NOMO-1 treated with dmso at 0.1 percent for 144 hours (cell line): ENCODE measurements at regions not wholly inside any gene's neighbourhood (a gene's known extent, or its start where the extent isn't known, plus 50 kb on each side); places are given as distances from the start of the nearest gene placed in this dataset.
"Not testable (repeated sequence)": the region's sequence is repeated elsewhere in the genome, so short reads cannot be mapped to it uniquely, and the experiment has no call there.

Experiments
- DNase-seq: peaks from one replicate; lab custom pipeline; 2025; ENCODE audit not compliant: unreplicated experiment; lab: John Stamatoyannopoulos, UW

DNA sequence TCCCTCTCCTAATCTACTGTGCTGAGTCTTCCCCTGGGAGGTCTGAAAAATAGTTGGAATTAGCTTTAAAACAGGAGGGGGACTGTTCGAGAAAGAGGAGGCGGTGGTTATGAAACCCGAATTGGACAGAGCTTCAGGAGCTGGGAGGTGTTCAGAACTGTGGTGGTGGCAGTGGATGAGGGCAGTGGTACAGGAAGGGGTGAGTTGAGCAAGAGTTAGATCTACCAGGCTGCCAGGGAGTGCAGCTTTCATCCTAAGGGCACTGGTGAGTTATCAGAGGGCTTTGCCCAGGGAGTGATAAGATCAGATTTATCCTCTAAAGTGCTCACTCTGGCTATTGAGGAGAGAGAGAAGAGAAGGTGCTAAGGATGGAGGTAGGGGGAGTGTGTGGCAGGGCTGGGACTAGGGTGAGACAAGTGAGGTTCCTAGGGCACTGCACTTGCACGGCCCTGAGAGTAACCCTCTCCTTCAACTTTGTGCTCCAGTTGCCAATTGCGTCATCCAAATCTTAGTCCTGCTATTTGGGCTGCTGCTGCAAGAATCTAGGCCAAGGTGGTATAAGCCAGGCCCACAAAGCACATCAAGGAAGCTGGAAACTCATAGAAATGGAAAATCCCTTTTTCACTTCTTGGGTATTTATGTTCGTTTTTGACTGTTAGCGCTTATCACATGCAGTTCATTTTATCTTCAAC, 540.3 kb downstream of the XYLT1 start:
- DNase-seq: no peak

DNA sequence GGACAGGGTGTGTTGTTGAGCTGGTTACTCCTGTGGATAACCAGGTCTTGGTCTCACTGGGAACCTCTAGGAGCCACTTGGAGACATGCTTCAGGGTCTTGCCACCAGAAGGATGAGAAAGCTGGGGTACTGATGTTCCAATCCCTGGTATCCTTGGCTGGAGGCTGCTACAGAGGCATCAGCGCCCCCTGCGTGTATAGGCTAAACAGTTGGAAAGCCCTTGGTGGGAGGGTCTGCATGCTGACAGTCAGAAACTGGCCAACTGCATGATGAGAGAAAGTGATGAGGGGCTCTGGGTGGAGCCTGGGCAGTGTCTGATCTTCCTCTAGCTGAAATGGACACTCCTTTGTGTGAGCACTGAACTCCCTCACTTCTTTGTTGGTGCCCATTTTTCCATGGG, 536.9 kb downstream of the XYLT1 start:
- no peak for DNase-seq

DNA sequence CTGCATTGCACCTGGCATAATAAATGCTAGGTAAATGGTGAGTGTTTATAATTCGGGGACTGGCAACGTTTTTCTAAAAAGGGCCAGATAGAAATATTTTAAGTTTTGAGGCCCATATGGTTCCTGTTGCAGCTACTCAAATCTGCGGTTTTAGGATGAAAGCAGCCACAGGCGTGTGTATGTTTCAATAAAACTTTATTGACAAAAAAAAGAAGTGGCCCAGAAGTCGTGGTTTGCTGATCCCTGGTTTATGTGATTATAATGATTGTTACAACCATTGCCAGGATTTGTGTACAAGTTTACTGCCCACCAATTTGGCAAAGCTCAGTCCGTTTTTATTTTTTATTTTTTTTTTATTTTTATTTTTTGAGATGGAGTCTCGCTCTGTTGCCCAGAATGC, 536.1 kb downstream of the XYLT1 start:
- DNase-seq: no peak

DNA sequence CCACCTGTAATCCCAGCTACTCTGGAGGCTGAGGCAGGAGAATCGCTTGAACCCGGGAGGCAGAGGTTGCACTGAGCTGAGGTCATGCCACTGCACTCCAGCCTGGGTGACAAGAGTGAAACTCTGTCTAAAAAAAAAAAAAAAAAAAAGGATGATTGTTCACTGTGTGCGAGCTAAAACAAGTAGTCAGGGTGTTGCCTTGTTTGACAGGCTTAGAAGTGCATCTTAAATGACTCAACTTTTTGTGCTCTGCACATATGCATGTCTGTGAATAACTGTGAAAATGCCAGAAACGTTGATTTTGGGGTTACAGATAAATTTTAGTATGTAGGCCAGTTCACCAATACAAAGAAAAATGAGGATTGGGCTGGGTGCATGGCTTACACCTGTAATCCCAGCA, 534.9 kb downstream of the XYLT1 start:
- not testable (repeated sequence) for DNase-seq

DNA sequence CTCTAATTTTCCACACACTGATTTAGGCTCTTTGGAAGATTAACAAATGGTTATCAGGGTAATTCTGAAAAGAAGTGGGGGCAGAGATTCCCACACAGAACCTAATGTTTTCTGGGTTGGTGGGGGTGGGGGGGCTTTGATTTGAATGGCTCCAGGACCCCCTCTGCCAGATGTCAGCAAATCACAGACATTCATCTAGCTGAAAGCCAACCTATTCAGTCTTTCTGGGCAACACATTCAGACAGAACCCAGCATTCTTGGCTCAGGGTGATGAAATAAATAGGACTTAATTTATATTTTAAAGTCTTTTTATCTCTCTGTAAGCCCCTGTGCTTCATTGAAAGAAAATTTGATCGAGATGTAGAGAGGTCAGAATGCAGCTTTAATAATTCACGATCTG, 533.2 kb downstream of the XYLT1 start:
- DNase-seq: no peak

DNA sequence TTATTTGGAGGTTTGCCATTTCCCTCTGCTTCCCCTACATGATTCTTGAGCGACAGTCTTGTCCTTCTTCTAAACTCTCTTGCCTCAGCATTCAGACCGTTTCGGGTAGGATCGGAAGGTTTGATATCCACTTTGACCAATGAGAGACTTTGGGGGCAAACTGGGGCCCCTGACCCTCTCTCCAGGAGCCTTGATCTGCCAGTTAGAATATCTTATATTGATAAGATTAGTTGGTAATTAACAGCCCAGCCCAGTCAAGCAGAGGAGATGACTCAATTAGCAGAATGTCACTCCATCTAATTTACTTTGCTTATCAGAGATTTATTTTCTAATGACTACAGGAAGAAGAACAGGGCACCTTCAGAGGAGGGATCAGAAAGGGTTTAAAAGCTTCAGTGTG, 532.8 kb downstream of the XYLT1 start:
- no peak for DNase-seq

DNA sequence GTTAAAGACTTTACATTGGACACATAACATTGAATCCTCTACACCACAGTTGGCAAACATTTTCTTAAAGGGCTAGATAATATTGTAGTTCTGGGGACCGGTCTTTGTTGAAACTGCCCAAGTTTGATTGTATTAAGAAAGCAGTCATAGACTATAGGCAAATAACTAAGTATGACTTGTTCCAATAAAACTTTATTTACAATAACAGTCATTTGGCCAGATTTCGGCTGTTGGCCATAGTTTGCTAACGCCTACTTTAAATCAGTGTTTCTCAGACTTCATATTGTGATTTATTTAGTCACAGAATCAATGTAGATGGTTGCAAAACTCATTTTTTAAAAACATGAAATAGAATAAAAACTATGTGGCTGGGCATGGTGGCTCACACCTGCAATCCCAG, 531.8 kb downstream of the XYLT1 start:
- DNase-seq: no peak

DNA sequence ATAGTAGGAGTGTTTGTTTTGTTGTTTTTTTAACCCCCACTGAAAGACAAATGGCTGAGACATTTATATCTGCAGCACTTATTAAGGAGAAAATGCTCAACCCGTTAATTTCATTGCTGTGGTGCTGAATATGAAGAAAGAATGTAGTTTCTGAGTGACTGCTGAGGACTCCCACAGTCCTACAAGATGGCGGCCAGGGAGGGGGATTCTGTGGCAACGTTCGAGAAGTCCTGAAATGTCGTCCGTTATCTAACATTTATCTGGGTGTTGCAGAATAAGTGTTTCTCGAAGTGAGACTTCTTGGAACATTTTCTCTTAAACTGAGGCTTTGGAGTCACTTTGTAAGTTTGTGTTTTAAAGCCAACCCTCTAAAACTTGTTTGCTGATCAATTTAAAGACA, 530.4 kb downstream of the XYLT1 start:
- no peak for DNase-seq

DNA sequence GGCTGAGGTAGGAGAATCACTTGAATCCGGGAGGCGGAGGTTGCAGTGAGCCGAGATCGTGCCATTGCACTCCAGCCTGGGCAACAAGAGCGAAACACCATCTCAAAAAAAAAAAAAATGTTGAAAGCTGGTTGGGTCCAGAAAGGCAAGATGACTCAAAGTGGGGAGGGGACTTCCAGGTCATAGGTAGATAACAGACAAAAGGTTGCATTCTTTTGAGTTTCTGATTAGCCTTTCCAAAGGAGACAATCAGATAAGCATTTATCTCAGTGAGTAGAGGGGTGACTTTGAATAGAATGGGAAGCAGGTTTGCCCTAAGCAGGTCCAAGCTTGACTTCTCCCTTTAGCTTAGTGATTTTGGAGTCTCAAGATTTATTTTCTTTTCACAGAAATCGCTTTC, 527.9 kb downstream of the XYLT1 start:
- not testable (repeated sequence) for DNase-seq

DNA sequence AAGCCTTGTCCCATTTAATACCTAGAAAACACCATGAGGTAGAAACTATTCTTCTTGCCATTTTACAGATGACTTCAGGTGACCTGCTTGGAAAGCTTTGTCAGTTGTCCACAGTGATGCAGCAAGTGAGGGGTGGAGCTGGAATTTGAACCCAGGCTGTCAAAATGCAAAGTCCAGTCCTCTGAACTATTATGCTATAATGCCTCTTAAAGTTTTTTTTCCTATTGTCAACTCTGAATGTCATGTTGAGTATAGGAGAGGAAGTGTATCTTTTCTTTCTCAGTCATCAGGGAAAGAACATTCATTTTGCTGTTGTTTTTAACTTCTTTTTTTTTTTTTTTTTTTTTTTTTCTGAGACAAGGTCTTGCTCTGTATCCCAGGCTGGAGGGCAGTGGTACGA, 525.6 kb downstream of the XYLT1 start:
- DNase-seq: no peak

DNA sequence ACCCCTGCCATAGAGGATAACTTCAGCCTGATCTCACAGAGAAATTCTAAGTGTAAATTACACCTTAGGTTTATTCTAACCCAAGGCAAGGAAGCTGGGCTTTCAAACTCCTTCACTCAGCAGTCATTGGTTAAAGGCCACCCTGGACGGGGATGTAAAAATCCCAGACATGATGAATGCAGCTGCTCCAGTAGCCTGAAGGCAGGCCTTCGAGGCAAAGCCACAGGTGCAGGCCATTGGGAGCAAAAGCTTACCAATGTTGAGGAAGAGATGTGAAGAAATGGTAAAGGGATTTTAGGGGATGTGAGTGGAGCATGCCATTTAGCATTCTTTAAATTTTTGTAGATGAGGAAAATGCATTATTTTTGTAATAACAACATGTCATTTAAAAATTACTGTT, 514.4 kb downstream of the XYLT1 start:
- no peak for DNase-seq

DNA sequence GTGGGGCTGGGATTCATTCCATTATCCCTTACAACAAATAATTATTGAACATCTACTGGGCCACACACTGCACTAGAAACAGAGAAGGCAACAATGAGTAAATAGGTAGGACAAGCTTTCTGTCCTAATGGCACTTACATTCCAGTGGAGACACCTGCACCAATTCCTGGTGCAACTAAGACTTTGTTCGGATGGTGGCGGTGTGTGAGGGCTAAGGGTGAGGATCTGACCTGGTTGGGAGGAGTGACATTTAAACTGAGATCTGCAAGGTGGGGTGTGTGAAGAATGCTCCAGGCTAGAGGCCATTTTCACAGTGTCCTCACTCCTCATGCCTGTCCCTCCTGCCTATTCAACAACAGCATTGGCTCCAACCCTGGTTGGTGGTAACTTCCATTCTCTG, 510.0 kb downstream of the XYLT1 start:
- no peak for DNase-seq

DNA sequence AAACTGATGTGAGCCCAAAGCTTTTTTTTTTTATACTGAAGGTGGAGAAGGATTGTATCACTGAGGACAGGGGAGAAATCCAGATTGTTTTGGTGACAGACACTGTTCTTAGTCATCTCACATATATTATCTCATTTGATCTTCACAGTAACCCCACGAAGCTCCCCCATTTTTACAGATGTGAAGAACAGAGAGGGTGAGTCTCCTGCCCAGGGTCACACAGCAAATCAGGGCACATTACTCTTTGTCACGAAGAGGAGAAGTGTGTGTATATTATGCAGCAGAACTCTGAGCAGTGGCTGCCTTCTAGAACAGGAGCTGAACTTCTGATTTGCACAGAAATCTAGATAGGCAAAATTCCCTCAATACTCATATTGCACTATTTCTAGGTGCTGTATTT, 504.3 kb downstream of the XYLT1 start:
- no peak for DNase-seq

DNA sequence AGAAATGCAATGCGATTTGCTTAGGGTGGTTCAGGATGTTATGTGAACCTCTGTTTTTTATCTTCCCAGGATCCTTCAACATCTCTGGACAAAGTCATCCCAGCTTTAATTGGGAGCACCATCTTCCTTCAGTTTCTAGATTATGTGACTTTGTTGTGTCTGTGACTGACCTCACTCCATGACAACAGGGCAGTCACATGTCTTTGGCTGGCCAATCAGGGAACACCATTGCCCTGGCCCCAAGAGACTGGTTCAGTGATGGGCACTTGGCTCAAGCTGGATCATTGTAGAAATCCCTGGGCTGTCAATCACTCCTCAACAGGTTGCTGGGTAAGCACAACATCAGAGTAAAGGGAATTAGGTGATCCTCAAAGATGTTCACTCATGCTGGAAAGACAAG, 499.7 kb downstream of the XYLT1 start:
- DNase-seq: no peak

DNA sequence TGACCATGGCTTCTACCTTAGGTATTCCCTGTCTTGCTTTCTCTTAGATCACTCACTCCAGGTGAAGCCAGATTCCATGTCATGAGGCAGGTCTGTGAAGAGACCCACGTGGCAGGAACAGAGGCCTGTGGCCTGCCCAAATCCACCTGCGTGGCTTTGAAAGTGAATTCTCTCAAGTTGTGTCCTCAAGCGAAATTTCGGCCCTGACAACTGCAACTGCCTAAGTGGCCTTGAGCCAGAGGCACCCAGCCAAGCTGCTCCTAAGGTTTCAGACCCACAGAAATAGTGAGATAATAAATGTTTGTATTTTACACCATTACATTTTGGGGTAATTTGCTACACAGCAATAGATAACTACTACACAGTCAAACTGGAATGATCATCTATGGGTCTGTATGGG, 497.9 kb downstream of the XYLT1 start:
- DNase-seq: no peak

DNA sequence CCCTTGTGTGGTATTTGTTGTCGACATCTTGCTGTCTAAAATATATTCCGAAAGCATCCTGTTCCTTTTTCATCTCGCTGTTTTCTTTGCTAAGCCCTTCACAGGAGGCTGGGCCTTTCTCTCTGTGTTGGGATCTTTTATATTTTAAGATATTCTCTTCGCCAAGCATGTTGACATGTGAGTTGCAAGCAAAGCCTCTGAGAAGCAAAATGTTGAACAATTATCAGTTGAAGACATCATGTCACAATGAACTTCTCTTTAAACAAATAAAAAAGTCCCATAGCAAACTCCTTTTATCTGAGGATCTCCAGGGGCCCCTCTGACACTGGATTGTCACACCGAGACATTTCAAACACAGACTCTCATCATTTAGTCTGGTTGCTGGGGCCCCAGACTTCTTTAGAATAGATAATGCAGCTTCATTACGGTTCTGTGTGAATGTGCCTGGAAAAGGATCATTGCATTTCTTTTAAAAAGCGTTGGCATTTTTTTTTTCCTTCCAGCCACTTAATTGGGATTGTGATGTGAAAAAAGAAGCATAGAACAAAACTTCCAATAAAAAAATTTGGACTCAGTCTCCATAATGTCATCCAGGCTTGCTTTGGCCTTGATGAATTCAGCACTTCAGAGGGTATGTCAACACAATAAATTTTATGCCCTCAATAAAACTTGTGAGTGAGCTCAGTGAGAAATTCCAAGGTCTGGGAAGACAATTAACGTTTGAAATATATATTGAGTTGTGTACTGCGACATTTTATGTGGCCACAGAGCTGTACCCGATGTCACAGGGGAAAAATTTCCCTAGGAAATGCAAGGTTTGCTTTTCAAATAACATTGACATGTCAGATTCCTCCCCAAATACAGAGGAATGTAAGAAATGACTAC, 496.8 kb downstream of the XYLT1 start:
- DNase-seq: no peak

DNA sequence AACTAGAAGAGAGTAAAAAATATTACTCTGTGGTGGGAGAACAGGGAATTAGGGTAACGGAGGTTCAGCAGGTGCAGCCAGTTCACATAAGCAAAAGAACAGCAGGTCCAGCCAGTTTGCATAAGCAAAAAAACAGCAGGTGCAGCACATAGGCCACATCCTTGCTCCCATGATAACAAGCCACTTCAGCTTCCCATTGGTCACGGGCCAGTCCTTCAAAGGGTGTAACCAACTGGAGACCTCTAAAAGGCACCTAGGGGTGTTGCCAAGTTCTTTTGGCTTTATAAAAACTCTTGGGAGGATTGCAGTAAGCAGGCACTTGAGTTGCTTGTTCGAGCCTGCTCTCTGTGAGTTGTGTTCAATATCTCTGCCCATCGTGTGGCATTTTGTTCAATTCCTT, 488.1 kb downstream of the XYLT1 start:
- no peak for DNase-seq

DNA sequence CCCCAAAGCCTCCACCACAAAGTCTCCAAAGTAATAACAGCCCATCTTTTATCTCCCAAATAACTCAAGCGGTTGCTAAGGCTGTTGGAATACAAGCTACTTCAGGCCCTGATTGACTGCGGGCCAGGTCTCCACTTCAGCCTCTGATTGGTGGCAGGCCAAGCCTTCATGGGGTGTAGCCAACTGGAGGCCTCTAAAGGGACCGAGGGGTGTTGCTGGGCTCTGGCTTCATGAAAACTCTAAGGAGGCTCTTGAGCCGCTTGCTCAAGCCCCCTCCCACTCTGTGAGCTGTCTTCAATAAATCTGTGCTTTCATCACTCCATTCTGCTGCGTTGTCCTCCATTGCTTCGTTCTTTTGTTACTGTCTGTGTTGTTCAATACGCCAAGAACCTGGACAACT, 487.2 kb downstream of the XYLT1 start:
- no peak for DNase-seq

DNA sequence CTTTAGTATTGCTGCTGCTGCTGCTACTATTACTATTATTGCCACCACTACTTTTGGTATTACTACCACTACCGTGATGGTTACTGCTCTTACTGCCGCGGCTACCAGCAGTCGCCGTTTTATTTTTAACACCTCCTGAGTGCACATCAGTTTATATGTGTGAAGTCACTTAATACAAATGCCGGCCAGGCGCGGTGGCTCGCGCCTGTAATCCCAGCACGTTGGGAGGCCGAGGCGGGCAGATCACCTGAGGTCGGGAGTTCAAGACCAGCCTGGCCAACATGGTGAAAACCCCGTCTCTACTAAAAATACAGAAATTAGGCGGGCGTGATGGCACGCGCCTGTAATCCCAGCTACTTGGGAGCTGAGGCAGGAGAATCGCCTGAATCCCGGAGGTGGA, 486.7 kb downstream of the XYLT1 start:
- DNase-seq: not testable (repeated sequence)

DNA sequence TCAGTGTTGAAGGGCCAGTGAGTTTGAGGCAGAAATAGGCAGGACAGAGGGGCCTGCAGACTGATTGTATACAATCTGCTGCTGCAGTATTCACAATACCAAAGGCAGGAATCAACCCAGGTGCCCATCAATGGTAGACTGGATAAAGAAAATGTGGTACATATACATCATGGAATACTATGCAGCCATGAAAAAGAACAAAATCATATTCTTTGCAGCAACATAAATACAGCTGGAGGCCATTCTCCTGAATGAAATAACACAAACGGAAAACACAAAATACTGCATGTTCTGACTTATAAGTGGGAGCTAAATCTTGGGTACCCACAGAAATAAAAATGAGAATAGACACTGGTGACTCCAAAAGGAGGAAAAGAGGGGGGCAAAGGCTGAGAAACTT, 485.1 kb downstream of the XYLT1 start:
- no peak for DNase-seq

DNA sequence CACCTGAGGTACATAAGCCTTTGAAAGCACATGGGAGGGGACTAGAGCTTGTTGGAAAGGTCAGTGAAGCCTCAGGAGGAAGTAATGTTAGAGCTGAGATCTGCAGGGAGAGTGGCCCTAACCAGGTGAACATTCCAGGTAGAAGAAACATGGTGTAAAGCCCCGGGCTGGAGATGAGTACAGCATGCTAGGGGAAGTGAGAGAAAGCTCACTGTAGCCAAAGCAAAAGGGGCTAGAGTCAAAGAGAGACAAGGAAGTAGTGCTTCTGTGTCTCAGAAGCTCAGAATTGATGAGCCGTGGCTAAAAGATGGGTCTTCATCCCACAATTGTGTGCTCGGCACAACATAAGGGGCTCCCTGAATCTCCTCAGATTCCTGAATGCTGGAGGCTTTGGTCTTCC, 481.8 kb downstream of the XYLT1 start:
- DNase-seq: no peak

DNA sequence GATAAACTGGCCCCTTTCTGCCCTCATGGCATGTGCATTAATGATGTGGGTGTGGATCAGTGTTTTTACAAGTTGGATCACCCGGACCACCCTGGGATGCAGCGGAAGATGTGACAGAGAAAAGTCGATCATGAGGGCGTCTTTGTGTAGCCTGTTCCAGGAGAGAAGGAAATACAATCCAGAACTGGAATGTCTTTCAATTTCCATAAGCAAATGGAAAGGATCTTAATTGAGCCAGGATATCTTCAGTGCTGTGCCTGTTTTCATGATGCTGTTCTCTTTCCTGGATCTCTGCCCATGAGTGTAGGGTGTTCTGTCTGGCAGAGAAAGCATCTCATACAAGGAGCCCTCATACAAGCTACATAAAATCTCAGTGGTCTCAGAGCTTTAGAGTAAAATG, 481.4 kb downstream of the XYLT1 start:
- DNase-seq: no peak

DNA sequence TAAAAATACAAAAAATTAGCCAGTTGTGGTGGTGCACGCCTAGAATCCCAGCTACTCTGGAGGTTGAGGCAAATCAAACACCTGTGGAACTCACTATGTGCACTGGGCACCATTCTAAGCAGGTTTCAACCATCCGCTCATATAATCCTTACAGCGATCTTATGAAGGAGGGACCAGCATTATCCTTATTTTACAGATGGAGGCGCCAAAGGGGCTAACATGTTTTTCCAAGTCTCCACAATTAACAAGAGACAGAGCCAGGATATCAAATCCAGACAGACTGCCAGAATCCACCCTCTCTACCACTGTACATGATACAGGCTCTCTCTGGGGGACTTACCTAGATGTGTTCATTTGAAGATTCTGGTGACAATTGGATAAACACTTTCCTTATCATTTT, 479.0 kb downstream of the XYLT1 start:
- no peak for DNase-seq
